ENCODE measurements at regions not wholly inside any gene's neighbourhood (a gene's known extent, or its start where the extent isn't known, plus 50 kb on each side); places are given as distances from the start of the nearest gene placed in this dataset.

GRCh38 chr6:165782134-165782533, 119.1 kb upstream of the PDE10A start:
- no peak overlapping the region for H3K4me3 ChIP-seq (ENCODE audit: low read depth, low read length)
- H3K9ac ChIP-seq (ENCODE audit: low read depth, low read length) = no peak overlapping the region
- peaks cover 5% of the 10 kb centered on the region for H3K27me3 ChIP-seq (ENCODE audit: control insufficient read depth, insufficient read depth, low read length)
- H3K36me3 ChIP-seq (ENCODE audit: control insufficient read depth, insufficient read depth, low read length) = no peaks in the 10 kb centered on the region
- no peak overlapping the region for H3K27ac ChIP-seq (ENCODE audit: low read depth, low read length)
- H3K9me3 ChIP-seq (ENCODE audit: control insufficient read depth, insufficient read depth, low read length) = no peaks in the 10 kb centered on the region
- peaks cover 10% of the 10 kb centered on the region; the same call in 1 of the 2 replicates for H3K4me1 ChIP-seq (ENCODE audit: control insufficient read depth, insufficient read depth, low read length)

DNA sequence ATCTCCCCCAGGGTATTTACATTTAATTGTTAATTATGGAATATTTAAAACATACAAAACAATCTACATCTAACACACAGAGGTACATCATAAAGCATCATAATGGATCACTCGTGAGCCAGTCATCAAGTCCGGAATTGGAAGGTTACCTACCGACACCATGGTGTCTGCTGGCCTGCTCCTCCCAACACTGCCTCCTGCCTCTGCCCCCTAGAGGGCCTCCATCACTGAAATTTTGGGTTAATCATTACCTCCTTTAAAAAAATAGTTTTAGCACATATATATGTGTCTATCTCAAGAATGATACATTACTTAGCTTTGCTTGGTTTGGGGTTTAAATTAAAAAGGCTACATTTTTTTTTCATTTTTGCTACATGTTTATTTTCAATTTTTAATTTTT, 114.6 kb upstream of the PDE10A start:
- Histone ChIP-seq H3K27me3 (ENCODE audit: control insufficient read depth, insufficient read depth, low read length) (peaks cover 10% of the 10 kb centered on the region), H3K4me1 (ENCODE audit: control insufficient read depth, insufficient read depth, low read length) (peaks cover 27% of the 10 kb centered on the region), H3K9me3 (ENCODE audit: control insufficient read depth, insufficient read depth, low read length) (no peaks in the 10 kb centered on the region), H3K27ac (ENCODE audit: low read depth, low read length) (no peak overlapping the region), H3K36me3 (ENCODE audit: control insufficient read depth, insufficient read depth, low read length) (no peaks in the 10 kb centered on the region), H3K9ac (ENCODE audit: low read depth, low read length) (no peak overlapping the region), H3K4me3 (ENCODE audit: low read depth, low read length) (no peak overlapping the region)

GRCh38 chr6:165776691-165777090, 113.7 kb upstream of the PDE10A start:
- H3K27me3 ChIP-seq (ENCODE audit: control insufficient read depth, insufficient read depth, low read length) = peaks cover 10% of the 10 kb centered on the region
- no peak overlapping the region for H3K27ac ChIP-seq (ENCODE audit: low read depth, low read length)
- H3K36me3 ChIP-seq (ENCODE audit: control insufficient read depth, insufficient read depth, low read length) = no peaks in the 10 kb centered on the region
- H3K4me1 ChIP-seq (ENCODE audit: control insufficient read depth, insufficient read depth, low read length) = peaks cover 27% of the 10 kb centered on the region
- no peaks in the 10 kb centered on the region for H3K9me3 ChIP-seq (ENCODE audit: control insufficient read depth, insufficient read depth, low read length)
- no peak overlapping the region for H3K4me3 ChIP-seq (ENCODE audit: low read depth, low read length)
- H3K9ac ChIP-seq (ENCODE audit: low read depth, low read length) = no peak overlapping the region

- peaks cover 10% of the 10 kb centered on the region for H3K27me3 ChIP-seq (ENCODE audit: control insufficient read depth, insufficient read depth, low read length)
- peaks cover 27% of the 10 kb centered on the region for H3K4me1 ChIP-seq (ENCODE audit: control insufficient read depth, insufficient read depth, low read length)
- no peaks in the 10 kb centered on the region for H3K9me3 ChIP-seq (ENCODE audit: control insufficient read depth, insufficient read depth, low read length)
- H3K36me3 ChIP-seq (ENCODE audit: control insufficient read depth, insufficient read depth, low read length) = no peaks in the 10 kb centered on the region
- no peak overlapping the region for H3K27ac ChIP-seq (ENCODE audit: low read depth, low read length)
- no peak overlapping the region for H3K4me3 ChIP-seq (ENCODE audit: low read depth, low read length)
- no peak overlapping the region for H3K9ac ChIP-seq (ENCODE audit: low read depth, low read length)
These were observed 112.7 kb upstream of the PDE10A start for GRCh38 chr6:165775721-165776120.

DNA sequence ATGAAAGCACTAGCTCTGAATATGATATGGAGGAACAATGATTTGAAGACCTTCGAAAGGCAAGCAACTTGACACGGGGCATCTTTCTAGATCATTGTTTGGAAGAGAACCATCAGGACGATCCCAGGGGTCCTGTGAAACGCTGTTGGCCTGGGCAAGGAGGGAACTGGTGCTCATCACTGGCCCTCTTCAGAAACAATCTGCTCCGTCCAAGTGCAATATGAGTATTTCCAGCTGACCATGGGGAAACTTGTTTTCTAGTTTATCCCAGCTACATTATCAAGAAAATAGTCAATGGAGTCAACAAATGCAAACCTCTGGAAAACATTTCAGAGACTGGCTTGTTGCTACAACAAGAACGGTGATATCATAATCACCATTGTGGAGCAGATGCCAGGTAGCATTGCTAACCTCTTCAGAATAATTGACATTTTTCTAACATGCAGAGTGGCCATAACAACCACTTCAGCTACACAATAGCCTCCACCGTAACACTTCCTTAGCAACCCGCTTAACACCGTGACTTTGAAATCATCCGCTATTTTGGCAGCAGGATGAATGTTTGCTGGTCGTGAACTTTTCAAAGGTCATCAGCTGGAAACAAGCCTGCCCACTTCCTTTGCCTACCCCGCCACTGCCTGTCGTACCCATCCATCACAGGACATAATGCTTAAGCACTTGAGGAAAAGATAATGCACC, 112.0 kb upstream of the PDE10A start:
- no peak overlapping the region for H3K4me3 ChIP-seq (ENCODE audit: low read depth, low read length)
- H3K36me3 ChIP-seq (ENCODE audit: control insufficient read depth, insufficient read depth, low read length) = no peaks in the 10 kb centered on the region
- peaks cover 27% of the 10 kb centered on the region for H3K4me1 ChIP-seq (ENCODE audit: control insufficient read depth, insufficient read depth, low read length)
- no peak overlapping the region for H3K9ac ChIP-seq (ENCODE audit: low read depth, low read length)
- H3K9me3 ChIP-seq (ENCODE audit: control insufficient read depth, insufficient read depth, low read length) = no peaks in the 10 kb centered on the region
- H3K27ac ChIP-seq (ENCODE audit: low read depth, low read length) = peak overlapping the region; percentile 51
- H3K27me3 ChIP-seq (ENCODE audit: control insufficient read depth, insufficient read depth, low read length) = peaks cover 10% of the 10 kb centered on the region

- no peaks in the 10 kb centered on the region for H3K27me3 ChIP-seq (ENCODE audit: control insufficient read depth, insufficient read depth, low read length)
- no peak overlapping the region for H3K9ac ChIP-seq (ENCODE audit: low read depth, low read length)
- H3K4me1 ChIP-seq (ENCODE audit: control insufficient read depth, insufficient read depth, low read length) = peaks cover 7% of the 10 kb centered on the region
- H3K4me3 ChIP-seq (ENCODE audit: low read depth, low read length) = no peak overlapping the region
- no peaks in the 10 kb centered on the region for H3K9me3 ChIP-seq (ENCODE audit: control insufficient read depth, insufficient read depth, low read length)
- H3K27ac ChIP-seq (ENCODE audit: low read depth, low read length) = no peak overlapping the region
- no peaks in the 10 kb centered on the region for H3K36me3 ChIP-seq (ENCODE audit: control insufficient read depth, insufficient read depth, low read length)
These were observed 107.5 kb upstream of the PDE10A start for GRCh38 chr6:165770397-165771082.

- H3K27me3 ChIP-seq (ENCODE audit: control insufficient read depth, insufficient read depth, low read length) = no peaks in the 10 kb centered on the region
- H3K9ac ChIP-seq (ENCODE audit: low read depth, low read length) = no peak overlapping the region
- no peaks in the 10 kb centered on the region for H3K36me3 ChIP-seq (ENCODE audit: control insufficient read depth, insufficient read depth, low read length)
- H3K9me3 ChIP-seq (ENCODE audit: control insufficient read depth, insufficient read depth, low read length) = no peaks in the 10 kb centered on the region
- H3K27ac ChIP-seq (ENCODE audit: low read depth, low read length) = no peak overlapping the region
- peaks cover under 1% of the 10 kb centered on the region; the same call in 1 of the 2 replicates for H3K4me1 ChIP-seq (ENCODE audit: control insufficient read depth, insufficient read depth, low read length)
- H3K4me3 ChIP-seq (ENCODE audit: low read depth, low read length) = no peak overlapping the region
These were observed 106.8 kb upstream of the PDE10A start for GRCh38 chr6:165769884-165770283.

- H3K27me3 ChIP-seq (ENCODE audit: control insufficient read depth, insufficient read depth, low read length) = no peaks in the 10 kb centered on the region
- no peak overlapping the region for H3K27ac ChIP-seq (ENCODE audit: low read depth, low read length)
- no peaks in the 10 kb centered on the region for H3K36me3 ChIP-seq (ENCODE audit: control insufficient read depth, insufficient read depth, low read length)
- H3K4me1 ChIP-seq (ENCODE audit: control insufficient read depth, insufficient read depth, low read length) = no peaks in the 10 kb centered on the region
- no peak overlapping the region for H3K9ac ChIP-seq (ENCODE audit: low read depth, low read length)
- H3K9me3 ChIP-seq (ENCODE audit: control insufficient read depth, insufficient read depth, low read length) = no peaks in the 10 kb centered on the region
- H3K4me3 ChIP-seq (ENCODE audit: low read depth, low read length) = no peak overlapping the region
These were observed 106.4 kb upstream of the PDE10A start for GRCh38 chr6:165769401-165769800.

DNA sequence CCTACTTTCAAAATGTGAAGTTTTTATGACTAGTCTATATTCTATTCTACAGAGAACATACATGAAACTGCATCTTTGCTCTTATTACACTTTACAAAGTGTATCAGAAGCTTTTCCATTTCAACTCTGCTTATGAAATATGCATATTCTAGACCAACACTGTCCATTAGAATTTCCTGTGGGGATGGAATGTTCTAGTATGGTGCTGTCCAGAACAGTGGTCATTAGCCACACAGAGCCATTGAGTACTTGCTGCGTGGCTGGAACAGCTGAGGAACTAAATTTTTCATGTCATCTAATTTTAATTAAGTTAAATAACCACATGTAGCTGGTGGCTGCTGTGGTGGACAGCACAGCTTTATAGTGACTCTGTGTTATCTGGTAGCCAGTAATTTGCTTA, 105.9 kb upstream of the PDE10A start:
- H3K4me3 ChIP-seq (ENCODE audit: low read depth, low read length) = no peak overlapping the region
- no peaks in the 10 kb centered on the region for H3K27me3 ChIP-seq (ENCODE audit: control insufficient read depth, insufficient read depth, low read length)
- no peak overlapping the region for H3K9ac ChIP-seq (ENCODE audit: low read depth, low read length)
- H3K27ac ChIP-seq (ENCODE audit: low read depth, low read length) = no peak overlapping the region
- H3K4me1 ChIP-seq (ENCODE audit: control insufficient read depth, insufficient read depth, low read length) = no peaks in the 10 kb centered on the region
- H3K9me3 ChIP-seq (ENCODE audit: control insufficient read depth, insufficient read depth, low read length) = no peaks in the 10 kb centered on the region
- H3K36me3 ChIP-seq (ENCODE audit: control insufficient read depth, insufficient read depth, low read length) = no peaks in the 10 kb centered on the region

DNA sequence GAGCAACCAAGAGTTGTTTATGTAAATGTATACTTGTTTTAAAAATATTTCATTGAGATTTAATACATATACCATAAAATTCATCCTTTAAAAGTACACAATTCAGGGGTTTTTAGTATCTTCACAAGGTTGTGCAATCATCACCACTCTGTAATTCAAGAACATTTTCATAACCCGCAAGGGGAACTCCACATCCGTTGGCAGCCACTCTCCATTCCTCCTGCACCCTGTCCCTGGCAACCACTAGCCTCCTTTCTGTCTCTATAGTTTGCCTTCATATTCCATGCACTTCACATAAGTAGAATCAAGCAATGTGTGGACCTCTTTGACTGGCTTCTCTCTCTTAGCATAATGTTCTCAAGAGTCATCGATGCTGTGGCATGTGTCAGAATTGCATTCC, 104.2 kb upstream of the PDE10A start:
- H3K4me3 ChIP-seq (ENCODE audit: low read depth, low read length) = no peak overlapping the region
- H3K27me3 ChIP-seq (ENCODE audit: control insufficient read depth, insufficient read depth, low read length) = no peaks in the 10 kb centered on the region
- H3K9me3 ChIP-seq (ENCODE audit: control insufficient read depth, insufficient read depth, low read length) = no peaks in the 10 kb centered on the region
- no peaks in the 10 kb centered on the region for H3K36me3 ChIP-seq (ENCODE audit: control insufficient read depth, insufficient read depth, low read length)
- H3K4me1 ChIP-seq (ENCODE audit: control insufficient read depth, insufficient read depth, low read length) = no peaks in the 10 kb centered on the region
- H3K9ac ChIP-seq (ENCODE audit: low read depth, low read length) = no peak overlapping the region
- H3K27ac ChIP-seq (ENCODE audit: low read depth, low read length) = no peak overlapping the region

- Histone ChIP-seq H3K27ac (ENCODE audit: low read depth, low read length) (peak overlapping the region; percentile 3), H3K4me1 (ENCODE audit: control insufficient read depth, insufficient read depth, low read length) (no peaks in the 10 kb centered on the region), H3K9me3 (ENCODE audit: control insufficient read depth, insufficient read depth, low read length) (no peaks in the 10 kb centered on the region), H3K4me3 (ENCODE audit: low read depth, low read length) (no peak overlapping the region), H3K9ac (ENCODE audit: low read depth, low read length) (no peak overlapping the region), H3K36me3 (ENCODE audit: control insufficient read depth, insufficient read depth, low read length) (no peaks in the 10 kb centered on the region), H3K27me3 (ENCODE audit: control insufficient read depth, insufficient read depth, low read length) (no peaks in the 10 kb centered on the region)
These were observed 103.4 kb upstream of the PDE10A start for GRCh38 chr6:165766457-165766856.
